GM21423 (cell line): ENCODE measurements at regions not wholly inside any gene's neighbourhood (a gene's known extent, or its start where the extent isn't known, plus 50 kb on each side); places are given as distances from the start of the nearest gene placed in this dataset.
"Not testable (repeated sequence)": the region's sequence is repeated elsewhere in the genome, so short reads cannot be mapped to it uniquely, and the experiment has no call there.

Source experiments
- ATAC-seq: cut with Tn5 transposase; IDR thresholded peaks from one replicate; pipeline ENCODE4 v1.9.1; 2021; ENCODE audit warnings: mild to moderate bottlenecking, moderate library complexity; ENCODE audit not compliant: unreplicated experiment

DNA sequence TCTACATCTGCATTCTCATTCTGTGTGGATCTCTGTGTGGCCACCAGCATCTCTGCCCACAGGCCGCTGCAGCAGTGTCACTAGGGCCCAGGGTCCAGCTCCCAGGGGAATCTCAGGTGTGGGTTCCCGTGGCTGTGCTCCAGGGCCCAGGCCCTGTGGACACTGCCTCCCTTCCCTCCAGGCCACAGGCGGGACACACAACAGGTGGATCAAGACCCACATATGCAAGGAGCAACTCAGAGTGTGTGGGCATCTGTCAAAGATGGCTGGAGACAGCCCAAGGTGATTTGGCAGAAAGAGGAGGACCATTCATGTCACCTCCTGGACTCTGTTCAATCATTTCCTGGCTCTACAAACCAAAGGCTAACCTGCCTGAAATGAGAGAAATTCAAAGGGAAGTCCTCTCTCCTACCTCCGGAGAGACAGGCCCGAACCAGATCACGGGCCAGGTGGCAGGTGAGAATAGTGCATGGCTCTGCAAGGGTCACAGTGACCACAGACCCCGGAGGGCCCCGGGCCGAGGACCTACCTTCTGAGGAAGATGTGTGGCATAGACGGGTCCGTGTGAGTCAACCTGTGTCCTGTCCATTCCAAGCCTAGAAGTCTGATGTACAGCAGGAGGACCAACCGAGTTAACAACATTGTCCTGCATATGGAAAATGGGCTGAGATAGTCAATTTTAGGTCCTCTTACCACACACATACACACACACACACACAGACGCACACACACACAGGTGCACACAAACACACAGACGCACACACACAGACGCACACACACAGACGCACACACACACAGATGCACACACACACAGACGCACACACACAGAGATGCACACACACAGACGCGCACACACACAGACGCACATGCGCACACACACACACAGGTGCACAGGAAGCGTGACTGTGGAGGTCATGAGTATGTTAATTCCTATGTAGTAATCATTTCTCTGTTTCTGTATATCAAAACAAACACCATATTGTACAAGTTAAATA, 1068.5 kb downstream of the BRD1 start:
- no peak for ATAC-seq

DNA sequence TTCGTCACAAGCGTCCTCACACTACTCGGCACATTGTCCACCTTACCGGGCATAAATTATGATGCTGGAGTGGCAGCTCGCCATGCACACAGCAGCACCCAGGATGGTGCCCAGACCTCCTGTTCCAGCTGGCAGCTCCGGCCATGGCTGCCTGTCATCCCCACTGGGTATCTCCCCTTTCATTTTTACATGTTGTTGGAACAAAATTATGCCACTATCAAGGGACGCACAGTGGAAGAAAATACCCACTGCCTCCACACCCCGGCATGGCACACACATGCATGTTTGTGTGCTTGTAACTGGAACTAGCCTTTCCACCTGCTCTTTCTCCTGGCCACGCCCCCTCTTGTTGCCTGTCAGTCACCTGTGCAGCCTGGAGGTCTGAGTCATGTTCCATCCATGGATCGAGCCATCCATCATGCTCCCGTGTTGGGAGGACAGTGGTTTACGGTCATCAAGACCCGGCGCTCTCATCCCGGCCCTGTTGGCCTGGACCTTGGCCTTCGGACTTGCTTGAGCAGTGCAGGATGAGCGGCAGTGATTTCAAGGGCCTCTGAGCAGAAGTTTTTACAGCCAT, 1069.6 kb downstream of the BRD1 start:
- no peak for ATAC-seq

GRCh38 chr22:48757581-48757980, 1070.1 kb downstream of the BRD1 start:
- ATAC-seq: no peak

DNA sequence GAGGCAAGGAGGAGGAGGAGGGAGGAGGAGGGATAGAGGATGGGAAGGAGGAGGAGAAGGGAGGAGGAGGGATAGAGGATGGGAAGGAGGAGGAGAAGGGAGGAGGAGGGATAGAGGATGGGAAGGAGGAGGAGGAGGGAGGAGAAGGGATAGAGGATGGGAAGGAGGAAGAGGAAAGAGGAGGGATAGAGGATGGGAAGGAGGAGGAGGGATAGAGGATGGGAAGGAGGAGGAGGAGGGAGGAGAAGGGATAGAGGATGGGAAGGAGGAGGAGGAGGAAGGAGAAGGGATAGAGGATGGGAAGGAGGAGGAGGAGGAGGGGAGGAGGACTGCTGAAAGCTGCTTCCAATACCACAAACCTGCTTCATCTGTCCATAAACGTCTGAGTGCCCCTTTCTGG, 1070.5 kb downstream of the BRD1 start:
- ATAC-seq: not testable (repeated sequence)

- no peak for ATAC-seq
These were observed 1071.2 kb downstream of the BRD1 start for GRCh38 chr22:48756146-48757111.

GRCh38 chr22:48755059-48755949, 1072.4 kb downstream of the BRD1 start:
- ATAC-seq: no peak

DNA sequence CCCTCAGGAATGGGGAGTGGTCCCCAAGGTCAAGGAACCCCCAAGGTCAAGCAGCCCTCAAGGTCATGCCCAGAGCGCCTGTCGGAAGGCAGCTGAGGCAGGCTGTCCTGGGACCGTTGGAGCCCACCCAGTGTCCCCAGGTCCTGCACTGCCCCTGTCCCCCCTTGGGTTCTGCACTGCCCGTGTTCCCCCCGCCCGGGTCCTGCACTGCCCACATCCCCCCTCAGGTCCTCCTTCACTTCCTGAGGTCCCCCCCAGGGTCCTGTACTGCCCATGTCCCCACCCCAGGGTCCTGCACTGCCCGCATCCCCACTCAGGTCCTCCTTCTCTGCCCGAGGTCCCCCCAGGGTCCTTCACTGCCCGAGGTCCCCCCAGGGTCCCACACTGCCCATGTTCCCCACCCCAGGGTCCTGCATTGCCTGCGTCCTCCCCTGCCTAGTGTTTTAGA, 1073.0 kb downstream of the BRD1 start:
- no peak for ATAC-seq

DNA sequence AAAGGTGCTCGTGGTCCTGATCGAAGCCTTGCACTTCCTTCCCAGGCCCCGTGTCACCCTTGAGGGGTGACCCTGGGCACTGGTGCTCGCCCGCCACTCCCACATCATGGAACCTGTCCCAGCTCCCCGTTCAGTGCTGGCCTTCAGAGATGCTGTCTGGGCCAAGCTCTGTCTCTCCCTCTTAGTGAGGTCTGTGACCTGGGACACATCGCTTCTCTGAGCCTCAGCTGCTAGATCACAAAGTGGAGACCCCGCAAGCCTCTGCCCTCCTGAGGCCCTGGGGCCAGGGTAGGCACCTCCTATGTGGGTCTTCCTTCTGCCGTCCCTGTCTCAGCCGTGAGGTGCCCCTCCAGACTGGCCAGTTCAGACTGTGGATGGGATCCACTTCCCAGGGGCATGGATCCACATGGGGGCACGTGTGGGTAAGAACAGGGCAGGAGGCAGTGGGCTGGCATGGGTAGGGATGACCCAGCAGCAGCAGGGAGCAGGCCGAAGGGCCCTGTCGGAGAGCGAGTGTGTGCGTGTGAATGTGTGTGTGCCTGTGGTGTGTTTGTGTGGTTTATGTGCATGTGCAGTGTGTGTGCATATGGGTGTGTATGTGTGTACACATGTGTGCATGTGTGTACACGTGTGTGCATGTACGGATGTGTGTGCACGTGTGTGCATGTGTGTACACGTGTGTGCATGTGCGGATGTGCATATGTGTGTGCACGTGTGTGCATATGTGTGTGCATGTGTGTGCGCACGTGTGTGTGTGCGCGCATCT, 1073.7 kb downstream of the BRD1 start:
- ATAC-seq: no peak

GRCh38 chr22:48753381-48753730, 1074.3 kb downstream of the BRD1 start:
- no peak for ATAC-seq

DNA sequence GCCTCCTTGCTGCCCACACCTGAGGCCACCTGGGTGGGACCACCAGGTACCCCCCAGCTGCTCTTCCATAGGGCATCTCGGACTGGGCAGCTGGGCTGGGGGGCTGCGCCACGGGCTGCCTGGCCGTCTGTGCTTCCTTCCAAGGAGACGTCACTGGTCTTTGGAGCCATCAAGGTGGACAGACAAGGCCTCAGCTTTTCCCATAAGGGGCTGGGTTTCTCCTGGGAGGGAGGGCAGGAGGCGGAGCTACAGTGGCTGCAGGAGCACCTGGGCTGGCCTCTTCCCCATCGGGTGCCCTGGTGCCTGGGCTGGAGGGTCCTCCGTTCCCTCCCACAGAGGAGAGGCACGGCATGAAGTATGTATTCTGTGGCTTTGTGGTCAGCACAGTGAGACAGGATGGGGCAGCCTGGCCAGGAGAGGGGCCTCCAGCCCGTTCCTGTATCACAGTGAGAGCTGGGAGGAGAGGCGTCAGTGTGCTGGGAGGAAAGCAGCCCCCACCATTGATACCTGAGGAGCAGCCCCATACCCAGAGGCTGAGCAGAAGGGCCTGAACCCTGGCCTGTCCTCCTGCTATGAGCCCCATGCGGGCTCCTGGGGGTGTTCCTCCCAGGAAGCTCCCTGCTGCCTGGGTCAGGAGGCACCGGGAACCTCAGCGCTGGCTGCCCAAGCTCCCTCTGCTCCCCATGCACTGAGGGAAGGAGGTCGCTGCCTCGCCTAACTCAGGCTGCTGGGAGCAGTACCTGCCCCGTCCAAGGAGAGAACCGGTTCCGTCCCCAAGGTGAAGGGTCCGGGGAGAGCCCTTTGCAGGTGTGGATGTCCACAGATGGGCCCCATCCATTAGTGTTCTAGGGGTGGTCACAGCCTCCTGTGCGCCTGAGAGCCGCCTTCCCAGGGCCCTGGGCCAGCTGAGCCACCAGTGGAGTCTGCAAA, 1075.0 kb downstream of the BRD1 start:
- no peak for ATAC-seq

GRCh38 chr22:48751539-48752437, 1075.9 kb downstream of the BRD1 start:
- no peak for ATAC-seq

GRCh38 chr22:48750826-48751440, 1076.7 kb downstream of the BRD1 start:
- no peak for ATAC-seq

- ATAC-seq: no peak
These were observed 1077.4 kb downstream of the BRD1 start for GRCh38 chr22:48750282-48750681.

DNA sequence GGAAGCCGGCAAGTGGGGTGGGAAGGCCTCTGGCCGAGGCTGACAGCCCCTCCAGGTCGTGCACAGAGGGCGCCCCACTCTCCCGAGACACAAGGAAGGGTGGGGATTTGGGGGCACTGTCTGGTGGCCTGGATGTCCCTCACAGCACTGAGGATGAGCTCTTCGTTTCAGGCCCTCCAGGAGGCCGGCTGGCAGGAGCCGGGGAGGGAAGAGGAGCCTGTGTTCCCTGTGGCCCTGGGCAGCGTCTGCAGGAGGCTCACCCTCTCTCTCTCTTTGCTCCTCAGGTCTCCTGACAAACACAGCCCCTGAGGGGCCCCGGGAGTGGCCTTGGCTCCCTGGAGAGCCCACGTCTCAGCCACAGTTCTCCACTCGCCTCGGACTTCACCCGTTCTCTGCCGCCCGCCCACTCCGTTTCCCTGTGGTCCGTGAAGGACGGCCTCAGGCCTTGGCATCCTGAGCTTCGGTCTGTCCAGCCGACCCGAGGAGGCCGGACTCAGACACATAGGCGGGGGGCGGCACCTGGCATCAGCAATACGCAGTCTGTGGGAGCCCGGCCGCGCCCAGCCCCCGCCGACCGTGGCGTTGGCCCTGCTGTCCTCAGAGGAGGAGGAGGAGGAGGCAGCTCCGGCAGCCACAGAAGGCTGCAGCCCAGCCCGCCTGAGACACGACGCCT, 1078.0 kb downstream of the BRD1 start:
- no peak for ATAC-seq

DNA sequence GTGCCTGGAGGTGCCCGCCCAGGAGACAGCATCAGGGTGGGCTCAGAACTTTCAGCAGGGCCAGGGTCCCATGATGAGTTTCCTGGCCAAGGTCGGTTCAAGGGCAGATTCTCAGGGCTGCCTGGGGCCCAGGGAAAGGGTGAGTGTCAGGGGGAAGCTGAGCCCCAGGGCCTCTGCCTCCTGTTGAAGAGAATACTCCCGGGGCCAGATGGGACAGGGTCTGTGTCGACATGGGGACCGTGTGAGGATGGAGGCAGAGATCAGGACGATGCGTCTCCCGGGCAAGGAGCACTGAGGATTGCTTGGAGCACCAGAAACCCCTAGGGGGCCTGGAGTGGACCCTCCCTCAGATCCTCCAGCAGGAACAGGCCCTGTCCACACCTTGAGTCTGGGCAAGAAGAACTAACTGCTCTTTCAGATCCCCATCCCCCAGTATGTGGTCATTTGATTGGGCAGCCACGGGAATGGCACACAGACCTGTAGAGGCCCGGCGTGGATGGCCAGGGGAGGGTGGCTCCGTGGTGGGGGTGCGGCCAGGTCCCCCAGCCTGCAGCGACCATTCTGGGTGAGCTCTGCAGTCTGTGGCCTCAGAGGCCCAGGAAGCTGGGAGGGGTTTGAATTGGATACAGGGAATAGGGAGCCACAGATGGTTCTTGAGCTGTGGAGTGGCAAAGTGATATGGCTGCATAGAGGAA, 1078.7 kb downstream of the BRD1 start:
- no peak for ATAC-seq
